Inflammatory macrophage treated with lipopolysaccharide for 1 hour (primary cell): ENCODE measurements at regions not wholly inside any gene's neighbourhood (a gene's known extent, or its start where the extent isn't known, plus 50 kb on each side); places are given as distances from the start of the nearest gene placed in this dataset.

Experiments
- DNase-seq, 2 donors: peaks; one replicate each; pipeline ENCODE4 v3.0.0-alpha.2; 2020 to 2022

GRCh38 chr20:7175827-7176226, 408.3 kb downstream of the BMP2 start:
- peak; percentile 16 to 24 for DNase-seq

GRCh38 chr20:7178004-7178403, 410.5 kb downstream of the BMP2 start:
- DNase-seq, result no peak

GRCh38 chr20:7180256-7181045, 413.0 kb downstream of the BMP2 start:
- DNase-seq, result no peak

- no peak for DNase-seq
Measured at GRCh38 chr20:7189231-7189630, 421.7 kb downstream of the BMP2 start.

- no peak for DNase-seq
Measured at GRCh38 chr20:7193681-7194080, 426.2 kb downstream of the BMP2 start.

GRCh38 chr20:7195704-7196103, 428.2 kb downstream of the BMP2 start:
- no peak for DNase-seq

- no peak for DNase-seq
Measured at GRCh38 chr20:7196481-7196880, 429.0 kb downstream of the BMP2 start.

- DNase-seq, result no peak
Measured at GRCh38 chr20:7199861-7200260, 432.4 kb downstream of the BMP2 start.

GRCh38 chr20:7207186-7207798, 439.8 kb downstream of the BMP2 start:
- no peak for DNase-seq

GRCh38 chr20:7210910-7211309, 443.4 kb downstream of the BMP2 start:
- DNase-seq, result no peak

- DNase-seq, result no peak
Measured at GRCh38 chr20:7214081-7214740, 446.7 kb downstream of the BMP2 start.

- no peak for DNase-seq
Measured at GRCh38 chr20:7217606-7218005, 450.1 kb downstream of the BMP2 start.

- DNase-seq, result no peak
Measured at GRCh38 chr20:7220755-7221154, 453.3 kb downstream of the BMP2 start.

GRCh38 chr20:7226156-7226555, 458.7 kb downstream of the BMP2 start:
- DNase-seq, result no peak

- DNase-seq, result no peak
Measured at GRCh38 chr20:7231303-7231702, 463.8 kb downstream of the BMP2 start.

- DNase-seq, result no peak
Measured at GRCh38 chr20:7232796-7233195, 465.3 kb downstream of the BMP2 start.

- no peak for DNase-seq
Measured at GRCh38 chr20:7237251-7237650, 469.8 kb downstream of the BMP2 start.

GRCh38 chr20:7240490-7240889, 473.0 kb downstream of the BMP2 start:
- DNase-seq, result no peak

- DNase-seq, result no peak
Measured at GRCh38 chr20:7248281-7249201, 481.1 kb downstream of the BMP2 start.

GRCh38 chr20:7250337-7250736, 482.9 kb downstream of the BMP2 start:
- DNase-seq, result no peak

- no peak for DNase-seq
Measured at GRCh38 chr20:7257099-7257498, 489.6 kb downstream of the BMP2 start.

GRCh38 chr20:7257692-7258466, 490.4 kb downstream of the BMP2 start:
- no peak for DNase-seq
